CD4-positive, alpha-beta T cell treated with Interleukin-15 for 4 hours (primary cell): ENCODE measurements at regions not wholly inside any gene's neighbourhood (a gene's known extent, or its start where the extent isn't known, plus 50 kb on each side); places are given as distances from the start of the nearest gene placed in this dataset.
"Not testable (repeated sequence)": the region's sequence is repeated elsewhere in the genome, so short reads cannot be mapped to it uniquely, and the experiment has no call there.

ENCODE experiments used
- DNase-seq: peaks from one replicate; pipeline ENCODE4 v3.0.0-alpha.2; 2020; ENCODE audit warnings: low spot score

DNA sequence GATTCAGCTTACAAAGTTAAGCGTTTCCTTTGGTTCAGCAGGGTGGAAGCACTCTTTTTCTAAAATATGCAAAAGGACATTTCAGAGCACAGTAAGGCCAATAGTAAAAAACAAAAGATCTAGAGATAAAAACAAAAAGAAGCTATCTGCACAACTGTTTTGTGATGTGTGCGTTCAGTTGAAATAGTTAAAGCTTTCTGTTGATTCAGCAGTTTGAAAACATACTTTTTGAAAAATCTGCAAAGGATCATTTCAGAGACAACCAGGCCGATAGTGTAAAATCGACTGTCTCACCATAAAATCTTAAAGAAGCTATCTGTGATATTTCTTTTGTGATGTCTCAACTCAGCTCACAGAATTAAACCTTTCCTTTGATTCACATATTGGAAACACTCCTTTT, 300.0 kb upstream of the ALG10B start:
- DNase-seq = no peak

DNA sequence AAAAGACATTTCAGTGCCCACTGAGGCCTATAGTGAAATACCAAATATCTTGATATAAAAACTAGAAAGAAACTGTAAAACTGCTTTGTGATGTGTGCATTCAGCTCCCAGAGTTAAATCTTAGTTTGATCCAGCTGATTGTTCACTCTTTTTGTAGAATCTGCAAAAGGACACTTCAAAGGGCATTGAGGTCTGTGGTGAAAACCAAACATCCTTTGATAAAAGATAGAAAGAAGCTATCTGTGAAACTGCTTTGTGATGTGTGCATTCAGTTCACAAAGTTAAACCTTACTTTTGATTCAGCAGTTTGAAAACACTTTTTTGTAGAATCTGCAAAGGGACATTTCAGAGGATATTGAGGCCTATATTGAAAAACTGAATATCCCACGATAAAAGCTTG, 290.7 kb upstream of the ALG10B start:
- no peak for DNase-seq

- no peak for DNase-seq
These were observed 263.5 kb upstream of the ALG10B start for GRCh38 chr12:38053113-38053512.

GRCh38 chr12:38053655-38054464, 262.7 kb upstream of the ALG10B start:
- DNase-seq = no peak

DNA sequence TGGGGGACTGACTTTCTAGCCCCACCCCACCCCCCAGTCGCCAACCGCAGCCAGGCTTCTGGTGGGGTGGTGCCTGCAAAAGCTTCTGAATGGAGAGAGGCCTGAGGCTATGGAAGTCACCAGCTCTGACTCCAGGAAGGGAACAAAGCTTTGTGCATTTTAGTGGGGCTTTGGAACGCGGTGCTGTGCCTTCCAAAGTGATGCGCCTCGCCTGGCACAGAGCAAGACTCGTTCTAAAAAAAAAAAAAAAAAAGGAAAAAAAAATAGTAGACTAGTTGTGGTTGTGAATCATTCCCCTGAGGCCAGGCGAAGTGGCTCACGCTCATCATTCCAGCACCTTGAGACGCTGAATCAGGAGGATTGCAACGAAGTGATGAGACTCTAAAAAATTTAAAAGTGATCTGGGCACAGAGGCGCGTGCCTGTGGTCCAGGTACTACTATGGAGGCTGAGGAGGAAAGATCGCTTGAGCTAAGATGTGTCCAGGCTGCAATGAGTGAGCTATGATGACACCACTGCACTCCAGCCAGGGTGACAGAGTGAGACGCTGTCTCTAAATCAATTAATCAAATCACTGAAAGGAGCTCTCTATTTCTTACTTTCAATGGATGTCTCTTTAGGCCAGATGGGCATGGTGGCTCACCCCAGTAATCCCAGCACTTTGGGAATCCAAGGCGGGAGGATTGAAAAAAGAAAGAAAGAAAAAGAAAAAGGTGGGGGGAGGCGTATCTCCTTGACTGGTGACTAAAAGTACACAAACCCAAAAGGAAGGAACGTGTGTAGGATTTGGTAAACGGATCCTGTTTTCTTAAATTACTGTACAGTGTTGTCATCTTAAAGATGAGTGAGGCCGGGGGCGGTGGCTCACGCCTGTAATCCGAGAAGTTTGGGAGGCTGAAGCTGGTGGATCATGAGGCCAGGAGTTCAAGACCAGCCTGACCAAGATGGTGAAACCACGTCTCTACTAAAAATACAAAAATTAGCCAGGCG, 259.6 kb upstream of the ALG10B start:
- no peak for DNase-seq

- no peak for DNase-seq
These were observed 216.9 kb upstream of the ALG10B start for GRCh38 chr12:38099686-38100085.

DNA sequence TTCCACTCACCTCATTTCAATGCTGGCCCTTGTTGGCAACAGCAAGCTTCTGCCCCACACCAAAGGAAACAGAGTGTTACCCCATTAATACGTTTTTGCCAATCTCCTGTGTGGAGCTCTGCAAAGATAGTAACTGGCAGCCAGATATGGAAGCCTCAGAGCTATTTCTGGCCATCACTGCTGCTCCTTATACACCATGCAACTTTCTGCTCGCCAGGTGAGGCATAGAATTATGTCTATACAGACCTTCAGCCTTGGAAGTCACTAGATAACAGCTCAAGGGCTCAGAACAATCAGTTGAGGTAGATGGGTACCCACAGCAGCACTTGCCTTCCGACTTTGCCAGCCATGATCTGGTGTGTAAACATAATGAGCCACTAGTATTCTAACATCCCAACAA, 214.8 kb upstream of the ALG10B start:
- no peak for DNase-seq

DNA sequence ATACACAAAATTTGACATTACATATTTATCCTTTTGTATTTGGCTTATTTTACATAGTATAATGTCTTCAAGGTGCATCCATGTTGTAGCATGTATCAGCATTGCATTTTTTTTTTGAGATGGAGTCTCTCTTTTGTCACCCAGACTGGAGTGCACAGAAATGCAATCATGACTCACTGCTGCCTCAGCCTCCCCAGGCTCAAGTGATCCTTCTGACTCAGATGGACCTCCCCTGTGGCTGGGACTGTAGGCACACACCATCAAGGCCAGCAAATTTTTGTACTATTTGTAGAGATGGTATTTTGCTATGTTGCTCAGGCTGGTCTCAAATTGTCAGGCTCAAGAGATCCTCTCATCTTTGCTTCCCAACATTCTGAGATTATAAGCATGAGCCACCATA, 214.4 kb upstream of the ALG10B start:
- DNase-seq = no peak

DNA sequence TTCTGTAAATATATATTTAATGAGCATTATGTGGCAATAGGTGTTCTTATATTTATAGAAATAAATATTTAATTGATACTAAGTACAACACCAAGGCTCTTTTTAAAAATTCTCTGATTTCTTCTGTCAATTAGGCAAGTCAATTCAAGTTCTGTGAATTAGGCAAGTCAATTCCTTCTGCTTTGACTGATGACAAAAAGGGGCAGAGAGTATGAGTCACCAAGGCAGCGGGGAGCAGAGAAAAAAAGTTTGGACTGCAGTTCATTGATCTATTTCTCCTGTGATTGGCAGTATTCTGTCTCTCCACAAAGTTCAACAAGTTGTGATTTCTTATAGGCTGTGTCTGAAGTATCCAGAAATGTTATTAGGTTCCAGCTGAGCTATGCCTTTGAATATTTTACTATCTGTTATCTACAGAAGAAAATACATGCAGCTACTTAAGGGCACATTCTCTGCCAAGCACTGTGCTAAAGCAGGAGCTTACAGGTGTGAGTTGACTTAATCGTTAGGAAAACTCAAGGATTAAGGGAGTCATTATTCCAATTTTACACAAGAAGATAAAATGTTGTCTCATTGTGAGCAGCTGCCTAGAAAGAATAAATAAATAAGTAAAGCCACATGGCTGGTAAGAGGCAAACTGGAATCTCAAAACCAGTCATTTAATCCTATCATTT, 206.4 kb upstream of the ALG10B start:
- DNase-seq = no peak

DNA sequence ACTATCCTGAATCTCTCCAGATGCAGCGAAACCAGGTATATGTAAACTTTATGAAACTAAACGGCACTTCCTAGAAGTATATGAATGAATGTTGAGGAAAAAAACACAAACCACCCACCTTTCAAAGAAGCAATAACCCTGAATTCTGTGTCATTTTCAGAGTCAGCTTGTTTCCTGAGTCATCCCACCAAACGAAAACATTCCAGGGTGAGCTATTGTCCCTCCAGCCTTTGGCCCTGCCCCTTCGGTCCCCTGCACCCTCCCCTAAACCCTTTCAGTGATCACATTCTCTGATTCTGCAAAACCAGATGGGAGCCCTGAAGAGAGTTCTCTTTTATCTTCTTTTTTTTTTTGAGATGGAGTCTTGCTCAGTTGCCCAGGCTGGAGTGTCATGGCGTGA, 202.6 kb upstream of the ALG10B start:
- no peak for DNase-seq

GRCh38 chr12:38116968-38117367, 199.6 kb upstream of the ALG10B start:
- DNase-seq = no peak

DNA sequence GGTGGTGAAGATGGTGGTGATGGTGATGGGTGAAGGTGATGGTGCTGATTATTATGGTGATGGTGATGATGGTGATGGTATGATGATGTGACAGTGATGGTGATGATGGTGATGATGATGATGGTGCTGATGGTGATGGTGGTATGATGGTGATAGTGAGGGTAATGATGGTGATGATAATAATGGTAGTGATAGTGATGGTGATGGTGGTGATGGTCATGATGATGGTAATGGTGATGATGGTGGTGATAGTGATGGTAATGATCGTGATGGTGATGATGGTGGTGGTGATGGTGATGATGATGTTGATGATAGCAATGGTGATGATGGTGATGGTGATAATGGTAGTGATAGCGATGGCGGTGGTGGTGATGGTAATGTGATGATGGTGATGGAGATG, 197.9 kb upstream of the ALG10B start:
- no peak for DNase-seq

DNA sequence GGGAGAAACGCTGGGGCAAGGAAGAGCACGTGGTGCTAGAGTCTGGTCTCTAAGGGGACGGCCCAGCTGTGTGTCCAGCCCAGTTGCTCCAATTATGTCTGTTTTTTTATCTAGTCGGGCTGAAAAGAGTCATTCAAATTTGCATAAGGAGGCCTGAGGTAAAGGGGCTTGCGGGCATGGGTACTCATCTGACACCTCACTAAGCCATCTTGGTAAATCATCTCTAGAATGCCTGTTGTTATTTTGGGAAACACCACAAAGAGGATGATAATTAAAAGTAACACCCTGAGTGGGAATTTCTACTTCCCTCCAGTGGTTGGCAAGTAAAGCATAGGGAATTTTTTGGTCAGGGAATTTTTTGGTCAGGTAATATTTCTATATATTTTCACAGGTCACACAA, 196.1 kb upstream of the ALG10B start:
- DNase-seq = no peak

DNA sequence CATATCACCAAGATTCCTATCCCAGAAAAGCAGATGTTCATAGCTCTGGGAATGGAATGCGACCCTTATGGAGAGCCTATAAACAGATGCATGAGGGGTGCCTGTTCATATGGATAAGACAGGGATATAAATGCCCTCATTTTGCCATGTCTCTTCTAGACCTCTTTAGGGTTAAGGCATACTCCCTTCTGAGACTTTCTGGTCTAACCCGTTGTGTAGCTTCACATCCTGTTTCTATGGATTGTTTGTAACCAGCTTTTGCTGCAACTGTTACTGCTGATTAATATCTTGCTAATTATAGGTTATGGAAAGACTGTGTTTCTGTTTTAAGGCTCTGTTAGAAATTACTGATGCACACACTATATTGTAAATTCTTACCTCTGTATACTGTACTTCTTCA, 193.5 kb upstream of the ALG10B start:
- not testable (repeated sequence) for DNase-seq

GRCh38 chr12:38123566-38124246, 192.9 kb upstream of the ALG10B start:
- DNase-seq = no peak

DNA sequence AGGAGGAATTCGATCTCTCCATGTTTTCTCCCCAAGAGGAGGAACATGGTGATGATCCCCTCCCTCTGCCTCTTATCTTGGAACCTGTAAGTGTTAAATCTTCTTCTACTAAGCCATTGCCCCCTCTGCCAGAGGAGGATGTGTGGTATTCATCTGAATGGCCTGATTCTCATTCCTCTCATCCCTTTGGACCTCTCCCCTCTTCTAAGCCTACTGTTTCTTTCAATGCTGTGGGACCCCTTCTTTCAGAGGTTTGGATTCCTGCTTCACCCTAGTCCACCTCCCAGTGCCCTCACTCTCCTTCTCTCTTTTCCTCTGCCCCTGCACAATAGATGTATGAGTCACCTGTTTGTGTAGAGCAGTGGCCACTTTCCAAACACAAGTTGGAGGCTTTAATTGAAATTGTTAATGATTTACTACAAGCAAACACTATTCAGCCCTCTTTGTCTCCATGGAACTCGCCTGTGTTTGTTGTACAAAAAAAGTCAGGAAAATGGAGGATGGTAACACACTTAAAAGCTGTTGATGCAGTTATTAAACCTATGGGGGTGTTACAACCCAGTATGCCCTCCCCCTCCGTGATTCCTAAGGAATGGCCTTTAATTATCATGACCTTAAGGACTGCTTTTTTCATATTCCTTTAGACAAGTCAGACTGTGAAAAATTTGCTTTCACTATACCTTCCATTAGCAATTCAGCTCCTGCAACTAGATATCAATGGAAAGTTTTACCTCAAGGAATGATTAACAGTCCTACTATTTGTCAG, 192.1 kb upstream of the ALG10B start:
- no peak for DNase-seq

DNA sequence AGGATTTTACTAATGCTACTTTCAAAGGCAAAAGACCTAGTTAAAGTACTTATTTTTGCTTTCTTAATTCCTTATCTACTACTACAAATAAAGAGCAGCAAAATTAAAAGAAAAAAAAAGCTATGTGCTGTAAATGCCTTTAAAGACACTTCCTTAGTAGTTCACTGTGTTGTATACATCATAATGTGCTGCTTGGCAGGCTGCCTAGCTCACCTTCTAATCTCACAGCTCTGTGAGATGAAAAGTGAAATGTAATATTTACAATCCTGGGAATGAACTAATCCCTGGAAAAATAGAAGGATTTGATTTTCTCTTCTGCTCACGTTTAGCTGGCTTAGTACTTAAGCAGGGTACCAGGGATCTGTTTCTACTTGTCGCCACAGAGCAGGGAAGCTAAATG, 184.4 kb upstream of the ALG10B start:
- DNase-seq = no peak

DNA sequence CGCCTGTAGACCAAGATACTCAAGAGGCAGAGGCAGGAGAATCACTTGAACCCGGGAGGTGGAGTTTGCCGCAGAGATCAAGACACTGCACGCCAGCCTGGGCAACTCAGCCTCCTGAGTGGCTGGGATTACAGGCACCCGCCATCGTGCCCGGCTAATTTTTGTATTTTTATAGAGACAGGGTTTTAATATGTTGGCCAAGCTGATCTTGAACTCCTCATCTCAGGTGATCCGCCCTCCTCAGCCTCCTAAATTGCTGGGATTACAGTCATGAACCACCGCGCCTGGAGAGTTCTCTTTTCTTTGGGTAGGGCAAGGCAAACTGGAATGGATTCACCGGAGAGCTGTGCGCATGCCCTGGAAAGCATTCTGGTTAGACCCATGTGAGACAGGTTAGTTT, 179.3 kb upstream of the ALG10B start:
- DNase-seq = no peak

- DNase-seq = no peak
These were observed 178.9 kb upstream of the ALG10B start for GRCh38 chr12:38137716-38138115.

- DNase-seq = peak; percentile 63
These were observed 178.1 kb upstream of the ALG10B start for GRCh38 chr12:38138225-38139221.
